D341Med (cell line): ENCODE measurements at regions not wholly inside any gene's neighbourhood (a gene's known extent, or its start where the extent isn't known, plus 50 kb on each side); places are given as distances from the start of the nearest gene placed in this dataset.
A peak's percentile ranks its signal among the peaks of the same experiment; 100 is the strongest.

Source experiments
- DNase-seq: peaks from one replicate; pipeline ENCODE4 v3.0.0; 2012; ENCODE audit warnings: low spot score

DNA sequence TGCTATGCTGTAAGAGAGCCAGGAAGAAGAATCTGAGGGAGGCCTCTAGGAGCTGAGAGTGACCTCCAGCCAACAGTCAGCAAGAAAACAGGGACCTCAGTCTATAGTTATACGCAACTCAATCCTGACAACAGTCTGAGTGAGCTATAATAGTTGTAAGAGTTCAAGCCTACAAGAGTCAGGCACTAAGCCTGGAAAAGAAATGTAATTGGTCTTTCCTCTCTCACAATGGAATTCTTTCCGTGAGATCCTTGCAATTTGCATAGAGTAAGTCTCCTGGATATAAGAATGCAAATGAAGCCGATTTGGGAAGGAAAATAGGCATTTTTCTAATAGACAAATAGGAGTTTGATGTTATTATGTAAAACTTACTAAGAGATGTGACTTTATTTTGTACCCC is 1332.6 kb upstream of the CELF4 start:
- no peak for DNase-seq

DNA sequence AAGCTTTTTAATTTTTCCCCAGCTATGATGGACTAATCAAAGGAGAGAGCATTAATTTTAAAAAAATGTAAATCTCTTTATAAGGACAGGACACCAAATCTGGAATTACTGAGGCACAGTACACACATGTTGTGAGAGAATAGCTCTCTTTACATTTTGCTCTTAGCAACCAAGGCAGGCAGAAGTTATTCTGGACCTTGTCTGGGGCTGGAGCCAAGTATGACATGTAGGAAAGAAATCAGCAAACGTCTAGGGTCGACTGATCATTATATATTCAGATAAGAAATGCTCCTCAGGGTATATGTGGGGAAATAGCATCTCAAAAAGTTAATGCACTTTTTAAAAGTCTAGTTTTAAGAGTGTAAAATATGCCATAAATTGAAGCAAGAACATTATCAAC is 1330.0 kb upstream of the CELF4 start:
- no peak for DNase-seq

DNA sequence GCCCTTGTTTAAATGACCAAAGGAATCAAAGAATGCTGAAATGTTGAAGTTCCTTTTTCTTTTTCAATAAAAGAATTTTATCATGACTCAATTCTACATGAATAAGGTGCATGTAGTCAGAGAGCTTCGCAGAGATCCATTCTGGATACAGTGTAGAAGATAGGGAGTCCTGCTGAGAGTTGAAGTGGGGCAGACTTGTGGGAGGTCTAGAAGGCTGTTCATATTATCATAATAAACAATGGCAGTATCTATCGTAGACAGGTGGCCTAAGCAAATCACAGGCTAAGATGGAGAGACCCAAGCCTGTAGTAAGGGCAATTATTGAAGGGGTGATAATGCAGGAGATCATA is 1322.0 kb upstream of the CELF4 start:
- no peak for DNase-seq

DNA sequence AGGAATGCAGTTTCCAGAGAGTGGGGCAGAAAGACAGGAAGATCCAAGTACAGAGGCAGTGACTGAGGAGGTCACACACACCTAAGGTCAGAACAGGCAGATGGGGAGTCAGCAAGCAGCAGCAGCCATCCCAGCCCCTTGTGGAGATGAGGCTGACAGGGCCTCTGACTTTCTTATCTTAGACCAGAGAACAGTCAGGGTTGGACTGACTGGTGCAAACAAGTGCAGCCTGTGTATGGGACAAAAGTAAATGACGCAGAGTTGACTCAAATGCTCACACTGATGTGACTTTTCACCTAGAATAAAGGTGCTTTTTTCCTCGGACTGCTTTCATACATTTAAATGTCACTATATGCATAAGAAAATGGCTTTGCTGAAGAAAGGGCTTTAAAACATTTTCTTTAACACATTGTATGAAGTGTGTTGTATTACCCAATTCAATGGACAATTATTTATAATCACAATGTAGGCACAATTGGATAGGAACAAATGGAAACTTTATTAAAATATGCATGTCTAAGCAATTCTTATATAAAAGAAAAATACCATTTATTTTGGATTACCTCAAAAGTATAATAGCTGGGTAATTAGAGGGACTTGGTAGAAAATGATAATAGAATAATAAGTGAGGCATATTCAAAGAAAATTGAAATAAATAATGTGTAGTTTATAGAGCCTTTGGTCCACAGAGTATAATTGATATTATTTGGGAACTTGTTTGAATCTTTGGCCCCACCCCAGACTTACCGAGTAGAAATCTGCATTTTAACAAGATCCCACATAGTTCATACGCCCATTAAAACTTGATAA is 1321.5 kb upstream of the CELF4 start:
- no peak for DNase-seq

DNA sequence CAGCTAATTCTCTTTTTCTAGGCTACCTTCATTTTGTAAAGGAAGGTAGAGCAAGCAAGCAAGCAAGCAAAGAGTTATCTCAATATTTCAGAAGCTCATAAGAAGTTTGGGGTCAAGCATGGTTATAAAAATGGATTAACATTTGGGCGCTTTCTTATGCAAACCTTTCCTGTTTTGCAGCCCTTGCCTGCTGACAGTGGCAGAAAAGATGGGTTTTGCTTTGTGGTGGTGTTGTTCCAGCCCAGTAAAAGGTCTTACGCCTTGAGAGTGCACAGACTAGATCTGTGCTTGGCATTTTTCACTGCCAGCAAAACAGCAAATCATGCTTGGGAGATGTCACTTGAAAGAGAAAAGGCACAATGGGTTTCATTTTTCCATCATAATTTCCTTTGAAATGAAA is 1320.6 kb upstream of the CELF4 start:
- DNase-seq = no peak

DNA sequence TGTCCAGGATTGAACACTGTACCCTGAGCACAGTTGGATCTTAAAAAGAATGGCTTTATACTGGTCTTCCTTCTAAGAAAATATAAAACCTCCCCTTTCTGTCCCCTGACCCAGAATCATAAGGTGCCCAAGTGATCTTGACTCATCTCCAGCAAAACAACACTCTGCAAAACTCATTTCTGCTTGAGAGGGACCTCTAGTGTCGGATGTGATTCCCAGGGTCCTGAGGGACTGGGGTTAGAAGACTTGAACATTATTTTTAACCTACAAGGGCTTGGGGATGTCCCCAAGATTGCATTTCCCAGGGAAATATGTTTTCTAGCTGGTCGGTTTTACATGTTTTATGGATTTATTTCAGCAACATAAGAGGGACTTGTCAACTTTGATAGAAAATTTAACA is 1318.5 kb upstream of the CELF4 start:
- DNase-seq = no peak

DNA sequence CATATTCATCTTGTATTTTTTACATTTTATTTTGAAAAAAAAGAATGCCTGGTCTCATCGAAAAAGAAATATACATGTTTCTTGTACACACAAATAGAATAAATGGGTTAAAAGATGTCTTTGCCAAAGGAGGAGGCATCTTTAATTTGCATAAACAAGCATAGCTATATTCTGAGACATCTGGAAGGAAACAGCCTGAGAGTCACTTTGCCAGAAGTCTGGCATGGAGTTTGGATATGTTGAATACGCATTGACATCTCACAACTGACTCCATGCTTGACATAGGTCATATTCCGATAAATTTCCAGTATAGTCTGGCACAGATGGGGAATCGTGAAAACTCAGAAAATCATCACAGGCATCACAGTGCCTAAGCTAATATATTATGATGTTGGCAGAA is 1317.5 kb upstream of the CELF4 start:
- no peak for DNase-seq

DNA sequence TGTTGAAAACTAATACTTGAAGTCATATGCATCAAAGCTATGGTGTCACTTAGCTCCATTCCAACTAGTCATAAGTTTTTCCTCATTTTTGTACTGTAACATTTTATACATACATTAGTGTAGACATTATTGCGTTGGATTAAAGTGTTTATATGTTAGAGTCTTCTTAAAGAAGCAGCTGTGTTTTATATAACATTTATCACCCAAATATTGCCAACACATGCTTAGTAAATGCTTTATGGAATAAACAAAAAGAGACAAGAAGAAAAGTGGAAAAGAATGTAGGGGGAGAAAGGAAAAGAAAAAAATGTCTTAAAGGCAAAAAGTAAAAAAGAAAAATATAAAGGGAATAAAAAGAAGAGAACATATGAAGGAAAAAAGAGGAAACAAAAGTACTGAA is 1314.3 kb upstream of the CELF4 start:
- no peak for DNase-seq

DNA sequence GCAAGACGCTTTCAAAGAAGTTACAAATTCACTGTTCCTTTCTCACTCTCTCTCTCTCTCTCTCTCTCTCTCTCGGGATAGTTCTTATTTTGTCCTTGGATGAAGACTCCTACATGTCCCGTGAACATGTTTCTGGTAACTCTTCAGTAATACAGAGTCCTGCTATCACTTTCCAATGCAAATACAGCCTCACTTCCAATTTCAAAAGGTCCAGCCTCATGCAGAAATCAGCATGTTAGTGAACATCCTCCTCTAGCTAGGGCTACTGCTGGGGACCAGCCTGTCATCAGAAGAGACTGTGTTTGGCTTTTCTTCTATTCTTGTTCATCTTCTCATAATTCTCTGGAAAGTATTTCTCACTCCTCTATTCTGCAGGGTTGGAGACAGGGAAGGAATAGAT is 1306.7 kb upstream of the CELF4 start:
- DNase-seq = no peak

DNA sequence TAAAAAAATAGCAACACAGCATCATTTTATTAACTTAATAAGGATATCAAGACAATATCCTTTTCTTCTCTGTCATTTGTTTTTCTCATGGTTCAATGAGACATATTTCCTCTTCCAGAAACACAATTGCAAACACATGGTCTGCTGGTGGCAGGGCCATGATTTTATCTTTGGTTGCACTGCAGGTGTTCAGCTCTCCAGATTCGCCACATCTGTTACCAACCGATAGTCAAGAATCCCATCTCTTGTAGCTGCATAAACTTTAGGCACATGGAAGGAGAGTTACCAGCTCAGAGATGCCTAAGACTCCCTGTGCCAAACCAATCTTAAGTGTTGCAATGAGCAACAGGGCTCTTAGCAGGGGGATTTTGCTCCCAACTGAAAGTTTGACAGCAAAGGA is 1303.2 kb upstream of the CELF4 start:
- no peak for DNase-seq

DNA sequence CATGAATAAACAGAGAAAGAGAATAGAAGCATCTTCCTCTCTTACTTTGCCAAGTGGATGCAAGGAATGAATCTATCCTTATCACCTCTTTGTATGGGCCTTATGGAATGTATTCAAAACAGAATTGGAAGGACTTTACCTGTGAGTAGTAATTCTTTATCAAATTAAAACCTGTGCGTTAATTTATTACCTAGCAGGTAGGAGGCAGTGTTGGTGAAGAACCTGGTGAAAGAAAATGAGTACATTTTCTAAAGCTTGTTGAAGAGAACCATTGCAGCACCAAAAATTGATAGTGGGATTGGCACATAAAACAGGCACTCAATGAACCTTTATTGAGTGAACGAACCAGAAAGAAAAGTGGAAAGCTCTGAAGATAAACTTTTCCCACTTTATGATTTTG is 1302.1 kb upstream of the CELF4 start:
- DNase-seq = no peak

DNA sequence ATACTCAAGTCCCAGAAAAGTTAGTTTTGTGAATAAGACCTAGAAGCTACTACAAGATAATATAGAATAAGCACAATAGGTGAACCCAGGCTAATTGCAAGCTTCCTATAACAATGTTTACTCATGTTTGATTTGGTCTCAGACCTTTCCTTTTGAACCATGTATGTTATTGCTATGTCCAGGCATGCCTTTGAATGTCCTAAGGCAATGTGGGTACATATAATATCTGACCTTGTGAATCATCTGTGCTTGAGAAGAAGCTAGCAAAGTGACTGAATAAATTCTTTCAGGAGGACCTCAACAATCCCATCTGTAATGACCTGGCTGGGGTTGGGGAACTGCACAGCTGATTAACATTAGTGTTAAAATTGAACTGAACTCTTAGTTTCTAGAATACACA is 1285.9 kb upstream of the CELF4 start:
- DNase-seq = no peak

DNA sequence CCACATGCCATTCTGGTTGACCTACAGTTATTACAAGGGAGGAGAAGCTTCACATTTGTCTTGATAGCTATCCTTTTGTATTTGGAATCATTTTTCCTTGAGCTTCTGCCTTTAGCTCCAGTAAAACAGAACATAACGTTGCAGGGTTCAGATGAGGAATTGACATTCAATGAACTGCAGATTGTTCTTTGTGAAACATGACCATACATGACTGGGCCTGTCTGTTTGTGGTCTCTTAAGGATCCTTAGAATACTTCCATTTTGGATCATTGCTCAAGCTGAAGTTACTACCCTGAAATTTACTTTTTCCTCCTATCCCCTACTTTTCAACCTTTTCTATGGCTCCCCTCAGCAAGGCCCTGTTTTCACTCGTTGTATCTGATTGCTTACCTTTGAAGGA is 1281.7 kb upstream of the CELF4 start:
- DNase-seq = no peak

DNA sequence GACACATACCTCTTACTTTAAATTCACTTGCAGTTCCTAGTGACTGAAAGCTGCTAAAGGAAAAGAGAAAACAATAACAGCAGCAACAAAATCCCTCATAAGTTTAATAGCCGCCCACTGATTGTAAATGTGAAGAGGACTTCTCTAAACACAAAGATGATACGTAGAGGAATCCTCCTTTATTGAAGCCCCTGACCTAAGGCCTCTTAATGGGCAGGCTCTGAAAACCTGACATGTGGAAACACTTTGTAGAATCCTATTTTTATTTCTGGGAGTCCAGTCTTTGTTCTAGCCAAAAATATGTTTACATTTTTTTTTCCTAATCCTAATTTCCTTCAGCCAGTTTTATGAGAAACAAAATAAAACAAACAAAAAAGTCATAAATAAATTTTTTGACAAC is 1277.7 kb upstream of the CELF4 start:
- DNase-seq = no peak

DNA sequence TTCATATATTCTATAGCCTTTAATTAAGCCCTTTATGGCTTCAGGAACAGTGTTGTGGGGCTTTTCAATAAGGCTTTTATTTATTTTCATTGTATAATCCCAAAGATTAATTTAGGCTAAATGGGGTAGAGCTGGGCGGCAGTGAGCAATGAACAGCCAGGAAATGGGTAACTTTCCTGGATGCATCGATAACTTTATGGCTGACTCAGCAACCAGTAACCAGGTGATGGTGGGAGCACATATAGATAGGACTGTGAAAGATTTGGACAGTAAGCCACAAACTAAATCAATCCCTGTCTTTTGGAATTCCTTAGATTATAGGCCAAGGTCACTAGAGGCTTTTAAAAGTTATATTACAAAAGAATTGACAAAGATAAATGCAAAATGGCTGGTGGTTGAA is 1260.6 kb upstream of the CELF4 start:
- no peak for DNase-seq

DNA sequence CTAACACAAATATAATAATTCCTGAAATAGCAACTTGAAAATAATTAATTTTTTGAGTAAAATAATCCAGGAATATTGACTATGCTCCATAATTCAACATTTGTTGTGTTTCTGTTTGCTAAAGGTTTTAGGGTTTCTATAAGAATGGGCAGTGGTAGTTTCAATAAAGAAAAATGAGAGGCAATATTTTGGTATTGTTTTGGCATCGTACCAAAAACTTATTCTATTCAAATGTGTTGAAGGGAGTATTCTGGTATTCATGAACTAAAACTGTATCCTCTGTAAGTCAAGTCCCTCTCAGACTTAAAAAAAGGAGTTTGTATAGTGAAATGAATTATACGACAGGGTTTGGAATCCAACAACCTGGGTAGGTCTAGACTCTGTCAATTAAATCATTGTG is 1245.6 kb upstream of the CELF4 start:
- no peak for DNase-seq

DNA sequence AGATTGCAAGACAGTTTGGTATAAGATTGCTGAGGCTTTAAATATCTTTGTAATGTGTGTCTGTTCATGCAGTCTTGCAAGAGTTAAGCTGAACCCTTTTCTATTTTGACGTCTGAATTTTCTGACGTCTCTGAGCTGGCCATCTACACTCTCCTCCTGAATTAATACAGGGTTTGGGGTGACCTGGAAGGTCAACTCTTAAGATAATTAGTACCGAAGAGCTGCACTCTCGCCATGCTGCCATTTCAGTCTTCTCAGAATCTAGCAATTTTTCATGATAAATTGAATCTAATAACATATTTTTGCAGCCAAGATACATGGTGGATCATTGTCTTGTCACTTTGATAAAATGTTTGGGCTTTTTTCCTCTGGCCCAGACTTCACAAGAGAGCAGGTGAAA is 1245.2 kb upstream of the CELF4 start:
- no peak for DNase-seq

DNA sequence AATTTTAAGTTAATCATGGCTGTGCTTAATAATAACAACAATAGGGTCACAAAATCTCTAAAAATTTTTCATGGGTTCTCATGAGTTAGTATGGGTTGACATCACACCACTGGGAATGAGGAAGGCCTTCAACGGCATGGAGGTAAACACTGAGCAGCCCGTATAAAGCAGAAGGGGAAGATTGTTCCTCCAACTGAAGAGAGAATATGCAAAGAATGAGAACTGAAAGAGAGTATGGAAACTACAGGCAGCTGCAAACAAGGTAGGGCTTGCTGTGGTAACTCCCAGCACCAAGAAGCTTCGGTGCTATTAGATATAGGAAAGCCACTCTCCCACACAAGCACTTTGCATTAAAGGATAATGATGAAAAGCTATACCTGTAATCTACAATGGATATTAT is 1242.3 kb upstream of the CELF4 start:
- DNase-seq = no peak

DNA sequence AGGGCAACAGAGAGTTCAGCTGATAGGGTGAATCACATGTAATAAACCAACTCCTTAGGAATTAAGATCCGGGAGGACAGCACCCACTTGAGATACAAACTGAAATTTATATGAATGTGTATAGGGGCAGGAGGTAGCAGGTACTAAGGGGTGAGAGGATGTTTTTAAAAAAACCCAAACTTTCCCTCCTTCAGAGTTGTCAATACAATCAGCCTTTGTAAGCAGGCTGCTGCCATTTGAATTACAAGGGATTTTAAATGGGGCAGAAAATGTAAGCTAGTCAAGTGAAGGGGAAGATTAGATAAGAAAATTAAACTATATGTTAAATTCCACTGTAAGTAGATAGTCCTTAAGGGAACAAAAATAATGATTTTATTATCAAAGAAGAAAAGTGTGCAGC is 1239.7 kb upstream of the CELF4 start:
- no peak for DNase-seq

DNA sequence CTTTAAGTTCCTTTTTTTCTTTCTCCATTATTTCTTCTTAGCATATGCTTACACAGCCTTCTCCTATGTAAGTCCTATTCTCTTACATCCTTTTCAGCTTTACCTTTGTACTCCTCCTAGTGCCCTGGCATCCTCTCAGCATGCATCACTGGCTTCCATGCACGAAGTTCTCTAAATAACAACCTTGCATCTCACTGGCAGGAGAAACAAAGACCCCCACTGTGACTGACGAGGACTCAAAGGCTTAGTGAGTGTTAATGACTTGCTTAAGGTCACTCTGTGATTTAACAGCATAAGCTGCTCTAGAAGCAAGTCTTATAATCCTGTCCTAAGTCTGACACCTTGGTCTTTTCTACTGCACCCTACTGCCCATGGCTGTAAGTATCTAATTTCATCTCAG is 1236.0 kb upstream of the CELF4 start:
- DNase-seq = no peak

DNA sequence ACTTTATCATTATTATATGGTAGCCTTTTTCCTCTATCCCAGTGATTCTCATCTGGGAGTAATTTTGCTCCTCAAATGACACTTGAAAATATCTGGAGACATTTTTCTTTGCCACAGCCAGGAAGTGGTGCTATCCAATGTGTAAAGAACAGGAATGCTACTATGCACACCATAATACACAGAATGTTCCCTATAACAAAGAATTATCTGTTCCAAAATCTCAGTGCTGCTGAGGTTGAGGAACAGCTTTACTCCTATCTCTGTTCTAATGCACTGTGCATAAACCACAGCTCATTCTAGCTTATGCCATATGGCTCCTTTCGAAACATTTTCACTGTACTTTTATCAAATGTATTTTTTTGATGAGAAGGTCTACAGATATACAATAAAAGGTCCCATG is 1231.2 kb upstream of the CELF4 start:
- no peak for DNase-seq

DNA sequence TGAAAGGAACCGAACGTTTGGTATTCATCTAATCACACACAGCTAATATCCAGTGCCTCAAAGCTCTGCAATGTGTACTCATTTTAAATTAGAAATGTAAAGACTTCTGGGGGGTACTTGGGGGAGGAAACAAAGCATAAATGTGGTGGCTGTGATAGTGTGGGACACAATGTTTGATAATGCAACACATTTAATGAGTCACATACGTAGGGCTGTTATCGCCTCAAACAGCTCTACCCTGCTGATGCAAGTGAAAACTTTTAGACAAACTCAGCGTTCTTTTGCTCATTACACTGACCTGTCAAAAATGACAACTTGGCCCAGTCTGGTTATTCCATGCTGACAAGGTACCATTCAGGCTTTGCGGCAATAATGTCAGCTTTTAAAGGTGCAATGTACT is 1227.1 kb upstream of the CELF4 start:
- no peak for DNase-seq

DNA sequence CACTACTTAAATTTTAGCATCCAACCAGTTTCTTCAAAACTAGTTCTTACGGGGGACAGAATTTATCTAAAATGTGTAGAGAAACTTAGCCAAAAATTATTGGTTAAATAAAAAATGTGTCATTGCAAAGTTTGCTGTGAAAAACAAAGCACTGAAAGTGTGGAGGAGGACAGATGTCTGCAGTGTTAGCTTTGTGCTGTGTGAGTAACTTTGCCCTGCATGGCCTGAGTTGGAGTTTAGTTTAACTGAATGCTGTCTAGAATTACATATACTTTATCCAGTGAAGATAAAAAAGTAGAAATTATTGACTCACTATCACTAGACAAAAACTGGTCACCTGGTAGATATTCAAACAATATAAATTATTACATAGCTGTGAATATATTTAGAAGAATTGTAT is 1225.2 kb upstream of the CELF4 start:
- DNase-seq = no peak

DNA sequence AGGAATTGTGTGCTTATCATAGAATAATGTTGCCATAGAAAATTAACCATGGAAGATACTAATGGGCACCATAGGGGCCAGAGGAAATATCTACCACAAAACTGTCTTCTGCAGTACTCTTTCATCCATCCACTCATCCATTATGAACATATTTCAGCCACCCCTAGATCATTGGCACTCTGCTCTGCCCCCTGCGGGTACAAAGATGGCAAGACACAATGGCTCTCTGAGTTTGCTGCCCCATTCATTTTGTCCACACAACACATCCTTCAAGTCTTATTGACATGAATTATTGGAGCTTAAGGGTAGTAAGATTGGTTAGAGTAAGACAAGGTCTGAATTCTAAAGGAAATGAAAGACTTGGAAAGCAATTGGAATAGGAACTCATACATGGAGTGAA is 1224.7 kb upstream of the CELF4 start:
- peak; percentile 53 for DNase-seq

DNA sequence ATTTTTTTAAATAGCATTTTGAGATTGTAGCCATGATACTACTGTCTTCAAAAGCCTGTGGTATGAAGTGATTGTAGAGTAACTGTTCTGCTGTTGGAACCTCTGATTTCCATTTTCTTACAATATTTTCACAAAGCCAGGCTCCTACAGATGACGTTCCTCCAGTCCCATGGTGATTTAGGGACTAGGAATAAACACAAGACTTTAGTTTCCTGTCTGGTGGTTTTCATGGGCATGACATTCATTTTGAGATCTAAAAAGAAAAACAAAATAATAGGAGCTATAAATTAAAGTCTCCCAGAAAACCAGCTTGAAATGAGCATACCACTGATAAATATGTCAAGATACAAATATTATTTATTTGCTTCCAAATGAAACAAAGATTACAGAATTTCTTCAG is 1223.5 kb upstream of the CELF4 start:
- no peak for DNase-seq
